BJ (cell line): ENCODE measurements at regions not wholly inside any gene's neighbourhood (a gene's known extent, or its start where the extent isn't known, plus 50 kb on each side); places are given as distances from the start of the nearest gene placed in this dataset.

Experiments used
- CTCF ChIA-PET: fragments of 350-600 bp; formaldehyde crosslinking; extraction: SDS; loops from one replicate; lab custom pipeline; 2021; ENCODE audit warnings: antibody characterized with exemption, inconsistent platforms; lab: Yijun Ruan, JAX
- POLR2A ChIA-PET: fragments of 300-600 bp; sonication (Branson Sonifier 250); formaldehyde crosslinking; extraction: SDS; loops from one replicate; lab custom pipeline; 2021; ENCODE audit warnings: antibody characterized with exemption; lab: Charles Lee
- DNase-seq: peaks from one replicate; pipeline ENCODE4 v3.0.0-alpha.2; 2011; ENCODE audit warnings: low read depth
- H3K27me3 ChIP-seq: 2 replicates; pipeline ENCODE4 v1.6.0; 2011; ENCODE audit warnings: low read length; ENCODE audit not compliant: control insufficient read depth, insufficient read depth
- H3K36me3 ChIP-seq: 2 replicates; pipeline ENCODE4 v1.5.1; 2011; ENCODE audit warnings: low read length; ENCODE audit not compliant: control insufficient read depth, insufficient read depth
- H3K4me3 ChIP-seq: 2 replicates; pipeline ENCODE4 v1.5.1; 2011; ENCODE audit warnings: low read depth, mild to moderate bottlenecking, control low read depth, low read length
- TF ChIP-seq, protein P1 (sequence below): IDR thresholded peaks from 2 replicates; pipeline ENCODE4 v1.5.1; 2011; ENCODE audit warnings: low read depth, mild to moderate bottlenecking, control low read depth, inconsistent platforms, low read length, moderate library complexity; ENCODE audit not compliant: insufficient read depth

DNA sequence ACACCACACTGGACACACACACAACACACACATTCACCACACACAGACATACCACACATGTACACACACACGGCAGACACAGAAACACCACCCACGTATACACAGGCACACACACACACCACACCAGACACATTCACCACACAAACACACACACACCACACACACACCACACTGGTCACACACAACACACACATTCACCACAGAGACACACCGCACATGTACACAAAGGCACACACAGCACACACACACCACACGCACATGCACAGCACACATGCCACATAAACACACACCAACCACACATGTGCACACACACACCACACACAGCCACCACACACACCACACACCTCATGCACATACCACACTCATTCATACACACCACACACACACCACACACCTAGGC lies 84.2 kb upstream of the PRR5 start:
- TF ChIP-seq, protein P1, sequence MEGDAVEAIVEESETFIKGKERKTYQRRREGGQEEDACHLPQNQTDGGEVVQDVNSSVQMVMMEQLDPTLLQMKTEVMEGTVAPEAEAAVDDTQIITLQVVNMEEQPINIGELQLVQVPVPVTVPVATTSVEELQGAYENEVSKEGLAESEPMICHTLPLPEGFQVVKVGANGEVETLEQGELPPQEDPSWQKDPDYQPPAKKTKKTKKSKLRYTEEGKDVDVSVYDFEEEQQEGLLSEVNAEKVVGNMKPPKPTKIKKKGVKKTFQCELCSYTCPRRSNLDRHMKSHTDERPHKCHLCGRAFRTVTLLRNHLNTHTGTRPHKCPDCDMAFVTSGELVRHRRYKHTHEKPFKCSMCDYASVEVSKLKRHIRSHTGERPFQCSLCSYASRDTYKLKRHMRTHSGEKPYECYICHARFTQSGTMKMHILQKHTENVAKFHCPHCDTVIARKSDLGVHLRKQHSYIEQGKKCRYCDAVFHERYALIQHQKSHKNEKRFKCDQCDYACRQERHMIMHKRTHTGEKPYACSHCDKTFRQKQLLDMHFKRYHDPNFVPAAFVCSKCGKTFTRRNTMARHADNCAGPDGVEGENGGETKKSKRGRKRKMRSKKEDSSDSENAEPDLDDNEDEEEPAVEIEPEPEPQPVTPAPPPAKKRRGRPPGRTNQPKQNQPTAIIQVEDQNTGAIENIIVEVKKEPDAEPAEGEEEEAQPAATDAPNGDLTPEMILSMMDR: no peak
- Histone ChIP-seq H3K27me3 (no peaks in the 10 kb centered on the region), H3K36me3 (no peaks in the 10 kb centered on the region), H3K4me3 (no peak overlapping the region)
- CTCF ChIA-PET: no interaction called here
- POLR2A ChIA-PET: no interaction called here
- DNase-seq: no peak

DNA sequence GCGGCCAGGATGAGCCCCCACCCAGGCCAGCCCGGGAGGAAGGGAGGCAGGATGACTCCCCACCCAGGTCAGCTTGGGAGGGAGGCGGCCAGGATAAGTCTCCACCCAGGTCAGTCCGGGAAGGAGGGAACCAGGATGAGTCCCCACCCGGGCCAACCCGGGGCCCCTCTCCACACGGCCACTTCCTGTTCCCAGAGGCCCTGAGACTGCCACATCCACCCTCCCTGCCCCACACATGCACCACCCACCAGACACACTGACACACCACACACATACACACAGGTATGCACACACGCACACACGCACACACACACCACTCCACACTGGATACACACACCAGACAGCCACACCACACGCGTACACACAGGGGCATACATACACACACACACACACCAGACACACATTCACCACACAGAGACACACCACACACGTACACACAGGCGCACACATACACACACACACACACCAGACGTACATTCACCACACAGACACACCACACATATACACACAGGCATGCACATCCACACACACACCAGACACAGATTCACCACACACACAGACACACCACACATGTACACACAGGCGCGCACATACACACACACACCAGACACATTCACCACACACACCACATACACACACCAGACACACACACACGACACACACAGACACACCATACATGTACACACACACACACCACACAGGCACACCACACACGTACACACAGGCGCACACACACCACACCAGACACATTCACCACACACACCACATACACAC lies 84.9 kb upstream of the PRR5 start:
- Histone ChIP-seq H3K4me3 (no peak overlapping the region), H3K36me3 (no peaks in the 10 kb centered on the region), H3K27me3 (no peaks in the 10 kb centered on the region)
- ChIA-PET POLR2A (no interaction called here), CTCF (no interaction called here)
- no peak for DNase-seq
- TF ChIP-seq, protein P1: no peak

DNA sequence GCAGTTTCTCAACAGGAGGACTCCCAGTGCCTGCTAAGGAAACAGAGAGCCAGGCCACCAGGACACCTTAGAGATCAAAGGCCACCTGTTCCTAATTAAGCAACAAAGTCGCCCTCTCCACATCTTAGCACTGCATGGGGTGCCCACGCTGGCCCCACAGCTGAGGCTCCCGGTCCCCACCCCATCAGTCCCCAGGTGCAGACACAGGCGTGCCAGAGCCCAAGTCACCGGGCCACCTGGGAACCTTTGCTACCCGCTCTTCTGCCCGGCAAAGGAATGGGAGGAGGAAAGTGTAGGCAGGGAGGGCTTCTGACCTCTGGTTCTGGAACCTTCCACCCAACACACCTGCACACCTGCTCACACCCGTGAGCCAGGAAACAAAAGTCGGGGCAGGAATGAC lies 85.5 kb upstream of the PRR5 start:
- TF ChIP-seq, protein P1: no peak
- CTCF ChIA-PET: no interaction called here
- no peak for DNase-seq
- no peaks in the 10 kb centered on the region for H3K27me3 ChIP-seq
- POLR2A ChIA-PET: no interaction called here
- H3K36me3 ChIP-seq: no peaks in the 10 kb centered on the region
- H3K4me3 ChIP-seq: no peak overlapping the region

DNA sequence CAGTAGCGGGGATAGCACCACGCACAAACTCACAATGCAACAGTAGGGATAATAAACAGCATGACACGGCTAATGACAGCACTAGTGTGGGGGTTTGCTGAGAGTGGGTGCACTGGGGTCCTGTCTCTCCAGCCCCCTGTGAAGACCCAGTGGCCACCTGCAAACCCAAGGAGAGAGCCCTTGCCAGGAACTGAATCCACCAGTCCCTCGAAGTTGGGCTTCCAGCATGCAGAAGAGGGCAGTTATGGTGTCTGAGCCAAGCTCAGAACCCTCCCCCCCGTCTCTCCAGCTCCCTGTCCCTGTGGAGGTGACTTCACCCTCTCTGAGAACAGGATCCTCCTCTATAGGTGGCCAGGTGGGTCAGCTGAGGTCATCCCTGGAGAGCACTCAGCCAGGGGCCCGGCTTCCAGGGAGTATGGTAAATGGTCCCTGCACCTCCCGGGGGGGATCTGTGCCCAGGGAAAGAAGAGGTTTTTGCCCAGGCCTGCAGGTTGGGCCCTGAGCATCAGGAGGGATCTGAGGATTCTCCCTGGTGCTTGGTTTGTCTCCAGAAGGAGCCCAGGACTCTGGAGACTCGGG lies 86.3 kb upstream of the PRR5 start:
- Histone ChIP-seq H3K27me3 (no peaks in the 10 kb centered on the region), H3K4me3 (no peak overlapping the region), H3K36me3 (no peaks in the 10 kb centered on the region)
- DNase-seq: no peak
- TF ChIP-seq, protein P1: no peak
- CTCF ChIA-PET: no interaction called here
- POLR2A ChIA-PET: no interaction called here

DNA sequence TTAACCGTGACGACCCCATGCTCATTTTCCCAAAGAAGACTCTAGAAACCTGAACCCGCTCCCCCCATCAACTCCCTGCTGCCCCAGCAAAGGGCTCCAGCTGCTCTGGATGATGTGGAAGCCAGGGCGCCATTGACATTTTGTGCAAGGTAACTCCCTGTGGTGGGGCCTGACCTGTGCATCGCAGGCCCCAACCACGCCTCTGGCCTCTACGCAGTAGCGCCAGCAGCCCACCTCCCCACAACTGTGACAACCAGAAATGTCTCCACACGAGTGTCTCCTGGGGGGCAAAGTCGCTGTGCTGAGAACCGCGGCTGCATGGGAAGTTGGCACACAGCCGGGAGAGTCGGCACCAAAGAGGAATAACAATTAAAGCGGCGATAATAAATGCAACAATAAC lies 86.9 kb upstream of the PRR5 start:
- TF ChIP-seq, protein P1: no peak
- Histone ChIP-seq H3K4me3 (no peak overlapping the region), H3K27me3 (no peaks in the 10 kb centered on the region), H3K36me3 (no peaks in the 10 kb centered on the region)
- no peak for DNase-seq
- ChIA-PET CTCF (no interaction called here), POLR2A (no interaction called here)
